Dermis microvascular lymphatic vessel endothelial cell (primary cell): ENCODE measurements at regions not wholly inside any gene's neighbourhood (a gene's known extent, or its start where the extent isn't known, plus 50 kb on each side); places are given as distances from the start of the nearest gene placed in this dataset.
"Not testable (repeated sequence)": the region's sequence is repeated elsewhere in the genome, so short reads cannot be mapped to it uniquely, and the experiment has no call there.

Experiments
- DNase-seq, 2 donors: peaks; one replicate each; pipeline versions ENCODE4 v3.0.0 to v3.0.0-alpha.2; 2010; ENCODE audit warnings: low read depth in 2 of 2

GRCh38 chr6:170213637-170214018, 77.2 kb downstream of the DLL1 start:
- DNase-seq: not testable (repeated sequence)

DNA sequence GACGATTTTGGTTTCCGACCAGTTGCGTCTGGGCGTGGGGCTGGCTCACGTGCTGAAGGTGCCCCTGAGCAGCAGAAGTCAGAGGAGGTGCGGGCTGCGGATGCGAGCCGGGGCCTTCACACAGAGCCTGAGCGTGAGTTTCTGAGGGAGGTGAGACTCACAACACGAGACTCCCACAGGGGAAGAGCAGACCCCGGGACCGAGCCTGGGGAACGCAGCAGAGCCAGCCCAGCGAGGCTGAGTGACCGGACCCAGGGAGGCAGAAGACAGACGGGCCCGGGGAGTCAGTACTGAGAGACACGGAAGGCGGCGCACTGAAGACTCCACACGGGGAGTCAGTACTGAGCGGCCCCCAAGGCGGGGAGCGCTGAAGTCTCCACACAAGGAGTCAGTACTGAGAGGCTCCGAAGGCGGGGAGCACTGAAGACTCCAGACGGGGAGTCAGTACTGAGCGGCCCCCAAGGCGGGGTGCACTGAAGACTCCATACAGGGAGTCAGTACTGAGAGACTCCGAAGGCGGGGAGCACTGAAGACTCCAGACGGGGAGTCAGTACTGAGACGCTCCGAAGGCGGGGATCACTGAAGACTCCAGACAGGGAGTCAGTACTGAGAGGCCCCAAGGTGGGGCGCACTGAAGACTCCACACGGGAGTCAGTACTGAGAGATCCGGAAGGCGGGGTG, 77.8 kb downstream of the DLL1 start:
- DNase-seq: no peak

- DNase-seq: no peak
Observed at GRCh38 chr6:170212051-170212756, 78.7 kb downstream of the DLL1 start.

DNA sequence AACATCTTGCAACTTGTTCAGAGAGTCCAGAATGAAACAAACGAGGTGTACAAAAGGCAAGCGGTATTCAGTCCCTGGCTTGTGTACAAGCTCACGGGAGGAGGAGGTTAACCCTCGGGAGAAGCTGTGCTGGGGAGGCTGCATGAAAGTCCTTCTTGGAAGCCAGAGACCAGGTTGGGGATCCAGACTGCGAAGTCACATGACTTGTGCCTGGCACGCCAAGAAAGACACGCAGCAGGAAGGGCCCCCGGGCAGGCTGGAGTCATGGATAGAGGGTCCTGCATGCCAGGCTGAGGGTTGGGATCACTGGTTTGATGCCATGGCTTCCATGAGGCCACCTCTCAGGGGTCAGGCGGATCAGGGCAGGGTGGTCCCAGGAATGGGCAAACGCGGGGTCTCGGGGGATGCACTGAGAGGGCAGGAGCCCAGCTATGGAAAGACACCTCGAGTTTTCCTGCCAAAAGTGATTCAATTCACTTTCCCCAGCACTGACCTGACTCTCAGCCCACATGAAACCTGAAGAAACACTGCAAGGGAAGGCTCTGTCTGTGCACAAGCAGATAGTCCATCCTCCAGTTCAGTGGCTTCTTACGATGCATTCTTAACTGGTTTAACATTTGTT, 79.4 kb downstream of the DLL1 start:
- no peak for DNase-seq

DNA sequence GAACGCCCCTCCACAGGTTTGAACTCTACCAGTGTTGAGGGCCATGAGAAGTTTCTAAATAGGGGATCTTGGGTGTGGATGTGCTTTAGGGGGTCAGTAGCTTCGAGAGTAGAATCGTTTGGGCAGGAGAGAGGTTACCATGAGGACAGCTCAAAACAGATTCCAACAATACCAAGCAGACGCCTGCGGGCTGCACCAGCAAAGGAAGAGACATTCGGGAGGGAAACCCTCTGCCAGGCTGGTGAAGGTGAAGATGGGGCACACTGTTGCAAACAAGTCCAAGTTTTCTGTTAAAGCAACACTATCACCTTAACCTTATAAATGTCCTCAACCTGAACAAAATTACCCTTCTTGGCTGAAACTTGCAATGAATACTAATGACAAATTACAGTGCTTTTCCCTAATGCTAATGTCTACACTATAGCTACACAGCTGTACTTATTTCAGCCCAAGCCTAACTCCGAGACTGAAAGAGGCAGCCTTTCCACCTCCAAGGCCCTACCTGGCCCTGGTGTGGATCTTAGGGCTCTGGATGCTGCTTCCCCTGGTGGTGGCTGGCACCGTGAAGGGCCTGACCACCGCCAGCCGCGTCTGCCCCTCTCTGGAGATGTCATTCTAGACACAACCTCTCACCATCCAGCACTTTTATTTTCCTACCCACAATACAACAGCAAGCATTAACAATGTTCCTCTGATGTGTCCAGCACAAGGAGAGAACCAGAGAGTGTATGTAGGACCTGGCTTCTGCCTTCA, 80.1 kb downstream of the DLL1 start:
- DNase-seq: no peak

DNA sequence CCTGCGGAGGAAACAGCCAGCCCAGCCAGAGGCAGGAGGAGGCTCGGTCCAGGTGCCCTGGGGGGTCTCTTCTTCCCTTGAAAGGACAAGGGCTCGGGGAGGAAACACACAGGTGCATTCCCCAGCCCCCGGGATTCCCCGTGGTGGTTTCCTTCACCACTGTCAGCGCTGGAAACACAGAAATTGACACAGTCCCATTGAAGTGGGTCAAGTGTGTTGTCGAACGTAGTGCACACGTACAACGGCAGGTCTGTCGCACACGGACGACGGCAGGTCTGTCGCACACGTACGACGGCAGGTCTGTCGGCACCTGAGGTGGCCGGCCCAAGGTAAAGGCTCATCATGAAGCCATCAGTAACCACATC, 80.9 kb downstream of the DLL1 start:
- DNase-seq: no peak

- no peak for DNase-seq
Observed at GRCh38 chr6:170209354-170210025, 81.4 kb downstream of the DLL1 start.

- DNase-seq: no peak
Observed at GRCh38 chr6:170208651-170209353, 82.1 kb downstream of the DLL1 start.

GRCh38 chr6:170208182-170208601, 82.7 kb downstream of the DLL1 start:
- no peak for DNase-seq

DNA sequence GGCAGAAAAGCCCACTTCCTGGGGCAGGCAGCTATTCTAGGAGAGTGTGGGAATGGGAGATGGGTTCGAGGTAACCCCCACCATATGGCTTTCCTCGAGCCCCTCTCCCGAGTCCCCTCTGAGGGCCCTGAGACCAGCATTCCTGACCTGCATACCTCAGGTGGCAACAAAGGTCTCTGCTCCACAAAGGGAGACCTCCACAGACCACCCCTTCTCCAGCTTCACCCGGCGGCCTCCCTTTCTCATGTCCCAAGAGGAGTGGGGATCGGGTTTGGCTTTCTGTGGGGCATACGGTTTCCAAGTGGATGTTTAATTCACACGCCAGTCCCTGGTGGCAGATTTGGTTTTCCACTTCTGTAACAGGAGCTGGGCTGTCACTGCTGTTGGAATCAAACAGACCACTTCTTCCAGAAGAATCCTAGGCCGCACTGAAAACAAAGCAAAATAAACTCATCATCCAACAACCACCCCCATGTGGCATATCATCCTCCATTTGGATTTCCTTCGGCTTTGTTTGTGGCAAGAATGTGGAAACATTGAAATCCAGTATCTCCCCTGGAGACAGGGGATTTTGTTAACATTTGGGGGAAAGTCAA, 83.2 kb downstream of the DLL1 start:
- DNase-seq: no peak

DNA sequence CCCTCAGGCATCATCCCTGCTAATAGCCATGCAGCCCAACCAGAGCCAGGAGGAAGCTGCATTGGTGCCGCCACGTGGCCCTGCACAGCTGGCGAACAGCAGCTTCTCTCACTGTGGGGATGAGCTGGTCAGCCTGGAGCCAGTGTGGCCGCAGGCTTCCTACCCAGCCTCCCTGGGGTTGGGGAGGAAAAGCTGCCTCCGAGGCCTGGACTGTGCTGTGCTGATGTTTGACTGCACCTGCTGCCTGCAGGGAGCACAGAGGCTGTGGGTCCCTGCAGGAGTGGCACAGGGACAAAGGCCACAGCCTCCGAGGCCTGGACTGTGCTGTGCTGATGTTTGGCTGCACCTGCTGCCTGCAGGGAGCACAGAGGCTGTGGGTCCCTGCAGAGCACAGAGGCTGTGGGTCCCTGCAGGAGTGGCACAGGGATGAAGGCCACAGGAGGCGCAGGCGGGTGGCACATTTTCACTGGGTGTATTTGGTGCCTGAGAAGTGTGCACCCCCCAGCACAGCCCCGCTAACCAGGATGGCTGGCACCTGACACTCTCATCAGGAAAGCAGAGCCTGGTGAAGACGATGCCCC, 83.9 kb downstream of the DLL1 start:
- no peak for DNase-seq

GRCh38 chr6:170206317-170206621, 84.6 kb downstream of the DLL1 start:
- no peak for DNase-seq

DNA sequence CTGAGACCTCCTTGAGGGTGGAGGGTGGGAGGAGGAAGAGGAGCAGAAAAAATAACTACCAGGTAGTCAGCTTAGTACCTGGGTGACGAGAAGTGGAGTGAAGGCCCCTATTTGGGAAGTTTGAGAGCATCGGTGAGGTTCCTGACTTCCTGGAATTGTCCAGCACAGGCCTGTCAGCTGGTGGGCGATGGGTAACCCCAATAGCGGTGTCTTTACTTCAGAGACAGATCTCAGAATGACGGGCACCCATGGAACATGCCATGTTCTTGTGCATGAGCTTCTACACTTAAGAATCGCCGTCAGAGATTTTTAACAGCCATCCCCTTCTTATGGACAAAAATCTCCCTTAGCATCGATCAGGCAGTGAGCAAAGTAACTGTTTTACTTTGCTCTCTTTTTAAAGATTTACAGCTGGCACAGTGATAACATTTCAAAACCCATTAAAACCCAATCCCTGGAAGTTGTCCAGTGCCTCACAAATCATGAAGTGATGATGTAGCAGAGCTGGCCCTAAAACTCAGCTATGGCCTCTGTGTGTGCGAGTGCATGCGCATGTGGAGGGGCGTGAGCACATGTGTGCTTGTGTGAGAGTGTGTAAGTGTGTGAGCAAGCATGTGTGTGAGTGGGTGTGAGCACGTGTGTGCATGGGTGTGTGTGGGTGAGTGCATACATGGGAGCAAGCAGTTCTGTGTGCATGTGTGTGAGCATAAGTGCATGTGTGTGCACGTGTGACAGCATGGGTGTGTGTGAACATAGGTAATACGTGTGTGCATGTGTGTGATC, 85.2 kb downstream of the DLL1 start:
- no peak for DNase-seq

GRCh38 chr6:170205126-170205525, 85.8 kb downstream of the DLL1 start:
- no peak for DNase-seq

DNA sequence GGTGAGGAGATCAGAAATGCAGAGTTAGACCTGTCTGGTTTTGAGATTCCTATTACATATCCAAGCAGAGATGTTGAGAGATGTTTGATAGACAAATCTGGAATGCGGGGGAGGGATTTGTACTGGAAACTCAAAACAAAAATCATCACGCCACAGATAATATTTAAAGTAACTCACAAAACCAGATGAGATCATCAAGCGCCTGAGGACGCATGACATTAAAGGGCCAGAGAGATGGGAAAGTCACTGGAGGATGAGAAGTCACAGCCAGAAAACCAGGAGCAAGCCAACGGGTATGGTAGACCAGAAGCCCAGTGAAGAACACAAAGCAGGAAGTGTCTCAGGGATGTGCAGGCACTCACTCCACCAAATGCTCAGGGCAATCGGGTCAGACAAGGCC, 87.7 kb downstream of the DLL1 start:
- DNase-seq: no peak

DNA sequence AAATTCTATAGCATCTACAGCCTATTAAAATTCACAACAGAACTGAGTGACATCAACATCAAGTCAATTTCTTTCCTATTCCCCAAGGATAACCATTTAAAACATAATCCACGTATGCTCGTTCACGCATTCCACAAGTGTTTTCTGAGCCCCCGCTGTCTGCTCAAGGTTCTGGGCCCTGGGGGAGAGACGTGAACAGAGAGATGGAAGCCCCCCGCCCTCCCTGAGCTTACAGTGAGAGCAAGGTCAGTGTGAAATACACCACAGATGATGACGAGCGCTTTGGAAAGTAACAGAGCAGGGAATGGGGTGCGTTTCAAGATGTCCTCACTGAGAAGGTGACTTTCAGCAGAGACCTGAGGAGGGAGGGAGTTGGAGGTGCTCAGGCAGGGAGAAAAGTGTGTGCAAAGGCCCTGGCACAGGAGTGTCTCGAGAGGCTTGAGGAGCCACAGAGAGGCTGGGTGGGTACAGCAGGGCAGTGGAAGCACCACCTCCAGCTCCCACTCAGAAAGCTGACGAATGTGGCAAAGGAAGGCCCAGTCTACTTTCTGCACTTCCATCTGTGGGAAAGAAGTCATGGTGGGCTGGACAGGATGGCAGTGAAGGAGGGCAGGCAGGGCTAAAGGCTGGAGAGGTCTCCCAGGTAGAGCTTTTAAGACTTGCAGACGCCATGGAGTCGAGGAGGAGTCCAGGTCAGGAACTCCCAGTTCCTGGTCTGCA, 88.3 kb downstream of the DLL1 start:
- no peak for DNase-seq

- DNase-seq: no peak
Observed at GRCh38 chr6:170201361-170201760, 89.5 kb downstream of the DLL1 start.

DNA sequence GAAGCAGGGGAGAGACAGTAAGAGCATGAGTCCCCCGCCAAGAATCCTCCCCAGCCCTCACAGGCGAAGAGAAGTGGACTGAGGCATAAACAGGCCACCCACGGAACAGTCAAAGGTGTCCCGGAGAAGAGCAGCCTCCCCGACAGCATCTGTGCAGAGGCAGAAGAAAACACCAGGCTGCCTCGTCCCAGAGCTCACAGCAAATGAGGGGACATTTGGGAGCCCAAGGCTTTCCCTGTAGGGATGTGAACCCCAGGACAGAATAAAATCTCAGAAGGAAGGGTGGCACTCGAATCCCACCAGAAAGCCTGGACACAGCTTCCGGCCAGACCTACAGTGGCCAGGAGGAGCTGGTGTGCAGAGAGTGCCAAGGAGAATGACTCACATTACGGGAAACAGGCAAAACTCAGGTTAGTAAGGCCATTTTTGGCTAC, 90.4 kb downstream of the DLL1 start:
- no peak for DNase-seq

GRCh38 chr6:170199716-170200115, 91.2 kb downstream of the DLL1 start:
- no peak for DNase-seq
